ENCODE measurements at regions not wholly inside any gene's neighbourhood (a gene's known extent, or its start where the extent isn't known, plus 50 kb on each side); places are given as distances from the start of the nearest gene placed in this dataset.

DNA sequence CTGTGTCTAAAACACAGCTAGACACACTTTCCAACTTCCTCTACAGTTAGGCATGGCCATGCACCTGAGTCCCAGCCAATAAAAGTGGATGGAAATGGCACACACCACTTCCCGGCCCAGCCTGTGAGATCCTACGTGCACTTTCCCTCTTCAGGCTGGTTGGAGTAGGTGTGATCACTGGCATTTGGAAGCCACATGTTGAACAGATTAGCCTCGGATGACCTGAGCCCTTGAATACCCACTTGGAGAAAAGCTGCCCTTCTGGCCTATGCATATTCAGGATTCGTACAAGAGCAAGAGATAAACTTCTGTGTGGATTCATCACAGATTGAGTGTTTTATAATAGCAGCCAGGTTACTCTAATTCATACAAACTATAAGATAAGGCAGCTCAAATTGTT, 359.0 kb upstream of the SLC30A5 start:
- H3K9me3 ChIP-seq (replicated peaks; ENCODE audit: low read length): no peaks in the 10 kb centered on the region
- H3K4me1 ChIP-seq (ENCODE audit: control insufficient read depth, insufficient read depth, low read length): peaks cover 11% of the 10 kb centered on the region

DNA sequence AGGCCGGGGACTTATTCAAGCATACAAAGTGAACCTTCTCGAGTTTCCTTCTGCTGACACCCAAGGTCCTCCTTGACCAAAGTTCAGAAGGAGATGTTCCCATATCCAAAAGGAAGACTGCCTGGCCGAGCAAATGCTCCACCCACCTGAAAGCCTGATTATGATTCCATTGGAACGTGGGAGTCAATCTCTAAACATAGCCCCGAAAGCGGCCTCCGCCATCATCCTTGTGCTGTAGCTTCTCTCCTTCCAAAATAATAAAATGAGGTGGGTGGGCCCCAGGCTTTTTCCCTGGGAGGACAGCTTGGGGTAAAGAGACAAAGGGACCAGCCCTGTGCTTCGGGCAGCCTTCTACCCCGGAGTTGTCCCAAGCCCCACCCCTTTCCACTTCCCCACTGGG, 355.6 kb upstream of the SLC30A5 start:
- no peak overlapping the region for H3K9ac ChIP-seq (ENCODE audit: low read depth, low read length)
- no peak overlapping the region for H3K4me3 ChIP-seq (ENCODE audit: low read length)
- no peak overlapping the region for H3K4me2 ChIP-seq (ENCODE audit: low read length)
- no peaks in the 10 kb centered on the region for H3K9me3 ChIP-seq (replicated peaks; ENCODE audit: low read length)
- no peaks in the 10 kb centered on the region for H3K36me3 ChIP-seq (ENCODE audit: insufficient read depth, low read length)
- no peaks in the 10 kb centered on the region for H3K27me3 ChIP-seq (ENCODE audit: control insufficient read depth, insufficient read depth, low read length)
- no peaks in the 10 kb centered on the region for H3K4me1 ChIP-seq (ENCODE audit: control insufficient read depth, insufficient read depth, low read length)

More for the DNA sequence above, 359.0 kb upstream of the SLC30A5 start:
- Histone ChIP-seq H3K27me3 (ENCODE audit: control insufficient read depth, insufficient read depth, low read length) (no peaks in the 10 kb centered on the region), H3K4me2 (ENCODE audit: low read length) (no peak overlapping the region), H3K9ac (ENCODE audit: low read depth, low read length) (no peak overlapping the region), H3K4me3 (ENCODE audit: low read length) (no peak overlapping the region), H3K36me3 (ENCODE audit: insufficient read depth, low read length) (no peaks in the 10 kb centered on the region)

DNA sequence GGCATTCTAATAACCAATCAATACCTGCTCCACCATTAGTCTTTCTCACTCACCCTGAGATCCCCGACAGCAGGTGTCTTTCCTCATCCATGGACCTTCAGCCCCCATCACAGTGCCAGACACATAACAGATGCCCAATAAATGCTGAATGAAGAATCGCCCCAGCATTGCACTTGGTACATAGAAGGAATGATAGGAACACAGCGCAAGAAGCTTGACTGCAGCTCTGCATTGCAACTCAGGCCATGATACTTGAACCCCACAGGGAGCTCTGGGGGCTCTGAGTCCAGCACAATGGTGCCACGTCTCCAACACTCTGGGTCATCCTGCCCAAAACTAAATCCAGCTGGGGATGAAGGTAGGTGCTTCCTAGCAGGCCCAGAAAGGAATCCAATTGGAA, 355.0 kb upstream of the SLC30A5 start:
- Histone ChIP-seq H3K4me2 (ENCODE audit: low read length) (no peak overlapping the region), H3K9me3 (replicated peaks; ENCODE audit: low read length) (no peaks in the 10 kb centered on the region)

DNA sequence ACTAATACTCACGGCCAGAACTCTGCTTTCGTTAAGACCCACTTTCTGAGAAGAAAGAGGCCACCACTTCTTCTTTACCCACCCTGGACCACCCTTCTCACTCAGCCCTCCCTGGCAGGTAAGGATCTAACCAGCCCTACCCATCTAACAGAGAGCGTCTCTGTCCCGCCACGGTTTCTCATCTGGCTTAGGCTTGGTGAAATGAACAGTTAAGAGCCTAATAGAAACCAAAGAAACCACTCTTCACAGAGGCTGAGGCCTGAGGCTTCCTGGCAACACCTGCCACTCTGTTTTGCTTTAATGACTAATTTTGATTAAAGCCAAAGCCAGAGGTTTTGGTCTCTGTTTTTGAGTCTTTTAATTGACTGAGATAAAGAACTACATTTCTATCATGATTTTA, 354.1 kb upstream of the SLC30A5 start:
- Histone ChIP-seq H3K4me2 (ENCODE audit: low read length) (no peak overlapping the region), H3K9ac (ENCODE audit: low read depth, low read length) (no peak overlapping the region), H3K4me1 (ENCODE audit: control insufficient read depth, insufficient read depth, low read length) (no peaks in the 10 kb centered on the region), H3K36me3 (ENCODE audit: insufficient read depth, low read length) (no peaks in the 10 kb centered on the region), H3K27me3 (ENCODE audit: control insufficient read depth, insufficient read depth, low read length) (no peaks in the 10 kb centered on the region), H3K4me3 (ENCODE audit: low read length) (no peak overlapping the region), H3K9me3 (replicated peaks; ENCODE audit: low read length) (no peaks in the 10 kb centered on the region)

More for the DNA sequence above, 355.0 kb upstream of the SLC30A5 start:
- Histone ChIP-seq H3K4me3 (ENCODE audit: low read length) (no peak overlapping the region), H3K9ac (ENCODE audit: low read depth, low read length) (no peak overlapping the region), H3K4me1 (ENCODE audit: control insufficient read depth, insufficient read depth, low read length) (no peaks in the 10 kb centered on the region), H3K36me3 (ENCODE audit: insufficient read depth, low read length) (no peaks in the 10 kb centered on the region), H3K27me3 (ENCODE audit: control insufficient read depth, insufficient read depth, low read length) (no peaks in the 10 kb centered on the region)

DNA sequence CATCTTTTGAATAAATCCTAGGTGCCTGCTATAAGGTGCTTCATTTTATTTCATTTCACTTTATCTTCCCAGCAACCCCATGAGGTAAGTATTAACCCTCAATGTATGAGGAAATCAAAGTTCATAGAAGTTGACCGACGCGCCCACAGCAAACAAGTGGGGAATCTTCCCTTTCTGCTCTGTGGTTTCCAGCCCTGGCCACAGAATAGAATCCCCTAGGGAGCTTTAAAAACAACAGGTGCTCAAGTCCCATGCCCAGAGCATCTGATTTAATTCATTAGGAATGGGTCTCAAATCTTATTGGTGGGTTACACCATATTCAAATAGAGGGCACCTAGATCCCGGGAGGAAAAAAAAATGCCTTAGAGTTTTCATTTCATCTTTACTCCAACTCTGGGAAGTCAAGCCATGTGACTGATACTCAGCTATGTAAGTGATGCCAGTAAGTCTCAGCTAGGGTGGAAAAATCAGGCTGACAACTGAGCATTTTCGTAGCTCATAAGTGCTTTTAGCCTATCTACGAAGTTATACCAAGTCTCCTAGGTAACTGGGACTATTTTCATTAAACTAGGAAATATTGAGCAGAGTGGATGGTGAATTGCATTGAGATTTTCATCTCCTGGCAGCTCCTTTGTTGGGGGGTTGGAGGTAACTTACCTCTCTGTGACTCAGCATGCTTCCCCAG, 353.4 kb upstream of the SLC30A5 start:
- H3K9ac ChIP-seq (ENCODE audit: low read depth, low read length): no peak overlapping the region
- no peaks in the 10 kb centered on the region for H3K9me3 ChIP-seq (replicated peaks; ENCODE audit: low read length)
- H3K4me2 ChIP-seq (ENCODE audit: low read length): no peak overlapping the region

DNA sequence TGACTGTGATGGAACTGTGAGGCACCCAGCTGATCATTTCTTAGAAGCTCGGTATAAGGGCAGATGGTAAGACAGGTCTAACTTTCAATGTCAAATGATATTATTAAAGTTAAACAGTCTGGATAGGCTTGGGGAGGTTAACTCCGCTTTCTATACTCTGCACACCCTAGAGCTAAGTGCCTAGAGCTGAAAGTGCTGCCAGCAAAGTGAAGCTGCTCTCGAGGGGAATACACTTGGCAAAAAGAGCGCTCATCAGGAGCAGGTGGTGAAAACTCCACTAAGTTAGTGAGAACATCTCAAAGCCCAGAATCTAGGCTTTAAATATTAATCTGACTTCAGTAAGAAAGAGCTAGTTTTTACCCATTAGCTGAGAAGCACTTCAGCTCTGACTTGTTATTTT, 349.6 kb upstream of the SLC30A5 start:
- no peak overlapping the region for H3K9ac ChIP-seq (ENCODE audit: low read depth, low read length)
- no peak overlapping the region for H3K4me2 ChIP-seq (ENCODE audit: low read length)
- H3K36me3 ChIP-seq (ENCODE audit: insufficient read depth, low read length): no peaks in the 10 kb centered on the region
- no peaks in the 10 kb centered on the region for H3K27me3 ChIP-seq (ENCODE audit: control insufficient read depth, insufficient read depth, low read length)
- H3K4me3 ChIP-seq (ENCODE audit: low read length): no peak overlapping the region
- no peaks in the 10 kb centered on the region for H3K4me1 ChIP-seq (ENCODE audit: control insufficient read depth, insufficient read depth, low read length)
- H3K9me3 ChIP-seq (replicated peaks; ENCODE audit: low read length): no peaks in the 10 kb centered on the region

More for the DNA sequence above, 353.4 kb upstream of the SLC30A5 start:
- no peaks in the 10 kb centered on the region for H3K36me3 ChIP-seq (ENCODE audit: insufficient read depth, low read length)
- H3K27me3 ChIP-seq (ENCODE audit: control insufficient read depth, insufficient read depth, low read length): no peaks in the 10 kb centered on the region
- no peak overlapping the region for H3K4me3 ChIP-seq (ENCODE audit: low read length)
- no peaks in the 10 kb centered on the region for H3K4me1 ChIP-seq (ENCODE audit: control insufficient read depth, insufficient read depth, low read length)

DNA sequence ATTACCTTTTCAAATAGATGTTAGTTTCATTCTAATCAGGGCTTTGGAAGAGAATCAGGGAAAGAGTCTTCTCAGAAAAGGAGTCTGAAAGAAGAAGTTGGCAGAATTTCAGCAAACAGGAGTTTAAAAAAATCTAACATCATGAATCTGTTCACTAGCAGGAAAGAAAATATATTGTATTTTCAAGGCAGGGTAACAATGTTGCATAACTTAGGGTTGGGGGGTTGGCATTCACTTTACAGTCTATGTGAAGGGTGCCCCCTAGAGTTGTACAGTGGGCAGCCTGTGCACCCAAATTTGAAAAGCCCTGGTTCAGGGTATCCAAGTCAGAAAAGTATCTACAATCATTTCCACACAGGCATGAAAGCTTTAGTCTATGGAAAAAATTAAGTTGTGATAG, 348.4 kb upstream of the SLC30A5 start:
- Histone ChIP-seq H3K4me1 (ENCODE audit: control insufficient read depth, insufficient read depth, low read length) (no peaks in the 10 kb centered on the region), H3K36me3 (ENCODE audit: insufficient read depth, low read length) (no peaks in the 10 kb centered on the region), H3K4me2 (ENCODE audit: low read length) (no peak overlapping the region), H3K9me3 (replicated peaks; ENCODE audit: low read length) (no peaks in the 10 kb centered on the region), H3K27me3 (ENCODE audit: control insufficient read depth, insufficient read depth, low read length) (no peaks in the 10 kb centered on the region), H3K9ac (ENCODE audit: low read depth, low read length) (no peak overlapping the region), H3K4me3 (ENCODE audit: low read length) (no peak overlapping the region)

DNA sequence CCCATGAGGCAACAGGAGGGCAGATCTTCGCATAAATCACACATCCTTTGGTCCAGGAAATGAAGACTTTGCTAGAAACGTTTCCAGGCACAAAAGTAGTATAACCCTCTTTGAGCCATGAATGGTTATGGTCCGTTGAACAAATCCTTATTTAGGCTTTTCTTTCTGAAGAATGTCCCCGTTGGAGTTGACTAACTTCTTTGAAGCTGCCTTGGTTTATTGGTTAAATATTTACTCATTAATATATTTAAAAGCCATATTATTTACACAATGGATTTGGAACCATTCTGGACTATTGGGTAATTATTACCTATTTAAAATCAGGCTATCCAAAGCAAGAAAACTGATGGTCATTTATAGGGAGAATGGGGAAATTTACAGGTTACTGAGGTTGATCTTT, 347.6 kb upstream of the SLC30A5 start:
- Histone ChIP-seq H3K9me3 (replicated peaks; ENCODE audit: low read length) (no peaks in the 10 kb centered on the region), H3K4me1 (ENCODE audit: control insufficient read depth, insufficient read depth, low read length) (no peaks in the 10 kb centered on the region), H3K9ac (ENCODE audit: low read depth, low read length) (no peak overlapping the region), H3K27me3 (ENCODE audit: control insufficient read depth, insufficient read depth, low read length) (no peaks in the 10 kb centered on the region), H3K4me2 (ENCODE audit: low read length) (no peak overlapping the region), H3K36me3 (ENCODE audit: insufficient read depth, low read length) (no peaks in the 10 kb centered on the region), H3K4me3 (ENCODE audit: low read length) (no peak overlapping the region)

DNA sequence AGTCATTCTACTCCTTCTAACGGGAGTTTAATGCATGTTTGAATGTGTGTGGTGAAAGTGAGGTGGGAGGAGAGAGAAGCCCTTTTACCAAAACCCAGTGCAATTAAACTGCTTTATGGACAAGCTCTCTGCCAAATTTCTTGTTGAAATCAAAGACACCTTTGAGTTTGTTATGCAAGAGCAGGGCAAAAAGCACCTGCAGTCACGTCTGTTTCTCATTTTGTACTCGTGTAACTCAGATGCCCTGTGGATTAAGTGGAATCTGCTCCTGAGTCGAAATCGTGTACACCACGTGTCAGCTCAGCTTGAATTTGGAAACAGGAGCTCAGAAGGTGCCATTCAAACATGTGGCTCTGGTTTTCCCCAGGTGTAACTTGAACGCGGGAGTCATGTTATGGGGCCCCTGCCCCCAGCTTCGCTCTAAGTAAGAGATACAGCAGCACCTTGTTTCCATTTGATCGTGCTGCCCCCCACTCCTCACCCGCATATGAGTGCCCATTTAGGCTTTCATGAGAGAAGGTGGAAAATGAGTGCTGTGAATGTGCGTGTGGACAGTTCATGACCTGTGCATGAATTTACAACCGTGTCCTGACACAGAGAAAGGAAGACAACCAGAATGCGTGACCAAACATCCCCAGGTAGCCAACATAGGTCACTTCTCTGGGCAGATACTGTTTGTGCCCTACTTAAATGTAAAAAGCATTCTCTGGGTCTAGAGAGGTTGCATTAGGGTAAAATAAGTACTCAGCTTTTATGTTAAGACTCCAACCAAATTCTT, 347.0 kb upstream of the SLC30A5 start:
- H3K27me3 ChIP-seq (ENCODE audit: control insufficient read depth, insufficient read depth, low read length): no peaks in the 10 kb centered on the region
- H3K9me3 ChIP-seq (replicated peaks; ENCODE audit: low read length): no peaks in the 10 kb centered on the region
- H3K4me1 ChIP-seq (ENCODE audit: control insufficient read depth, insufficient read depth, low read length): no peaks in the 10 kb centered on the region
- no peak overlapping the region for H3K9ac ChIP-seq (ENCODE audit: low read depth, low read length)
- no peaks in the 10 kb centered on the region for H3K36me3 ChIP-seq (ENCODE audit: insufficient read depth, low read length)
- H3K4me2 ChIP-seq (ENCODE audit: low read length): no peak overlapping the region
- H3K4me3 ChIP-seq (ENCODE audit: low read length): no peak overlapping the region

DNA sequence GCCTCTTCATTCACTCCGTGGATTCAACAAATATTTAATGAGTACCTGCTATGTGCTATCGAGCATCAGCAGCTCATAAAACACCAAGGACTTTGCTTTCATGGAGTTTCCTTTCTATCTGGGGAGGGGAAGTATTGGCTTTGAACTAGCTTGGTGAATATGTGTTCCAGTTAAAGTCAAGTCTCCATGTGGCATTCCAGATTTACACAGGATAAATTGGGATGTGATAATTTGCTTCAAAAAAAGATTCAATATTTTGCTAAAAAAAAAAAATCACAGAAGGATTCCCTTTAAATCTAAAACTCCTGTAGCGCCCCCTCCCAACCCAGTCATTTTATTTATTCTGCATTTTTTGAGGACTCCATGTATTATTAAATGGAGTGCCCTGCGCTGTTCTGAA, 346.3 kb upstream of the SLC30A5 start:
- Histone ChIP-seq H3K9ac (ENCODE audit: low read depth, low read length) (no peak overlapping the region), H3K36me3 (ENCODE audit: insufficient read depth, low read length) (no peaks in the 10 kb centered on the region), H3K4me2 (ENCODE audit: low read length) (no peak overlapping the region), H3K4me3 (ENCODE audit: low read length) (no peak overlapping the region), H3K4me1 (ENCODE audit: control insufficient read depth, insufficient read depth, low read length) (no peaks in the 10 kb centered on the region), H3K9me3 (replicated peaks; ENCODE audit: low read length) (no peaks in the 10 kb centered on the region), H3K27me3 (ENCODE audit: control insufficient read depth, insufficient read depth, low read length) (no peaks in the 10 kb centered on the region)

DNA sequence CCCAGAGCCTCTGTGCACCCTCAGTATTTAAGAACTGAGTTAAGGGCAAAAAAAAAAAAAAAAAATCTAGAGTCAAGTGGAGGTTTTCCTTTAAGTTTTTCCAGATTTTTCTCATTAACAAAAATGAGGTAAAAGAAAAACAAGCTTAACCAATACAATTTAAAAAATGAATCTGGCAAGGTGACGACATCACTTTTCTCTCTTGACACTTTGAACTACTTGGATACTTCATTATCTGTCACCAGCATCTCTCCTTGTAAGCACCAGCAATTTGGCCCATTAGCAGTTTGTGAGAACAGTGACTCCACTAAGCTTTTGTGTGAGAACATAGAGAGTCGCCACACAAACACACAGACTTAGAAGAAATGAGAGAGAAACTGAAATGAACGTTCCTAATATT, 345.7 kb upstream of the SLC30A5 start:
- no peaks in the 10 kb centered on the region for H3K27me3 ChIP-seq (ENCODE audit: control insufficient read depth, insufficient read depth, low read length)
- no peaks in the 10 kb centered on the region for H3K9me3 ChIP-seq (replicated peaks; ENCODE audit: low read length)
- H3K9ac ChIP-seq (ENCODE audit: low read depth, low read length): no peak overlapping the region
- H3K4me3 ChIP-seq (ENCODE audit: low read length): no peak overlapping the region
- no peaks in the 10 kb centered on the region for H3K4me1 ChIP-seq (ENCODE audit: control insufficient read depth, insufficient read depth, low read length)
- no peak overlapping the region for H3K4me2 ChIP-seq (ENCODE audit: low read length)
- H3K36me3 ChIP-seq (ENCODE audit: insufficient read depth, low read length): no peaks in the 10 kb centered on the region

DNA sequence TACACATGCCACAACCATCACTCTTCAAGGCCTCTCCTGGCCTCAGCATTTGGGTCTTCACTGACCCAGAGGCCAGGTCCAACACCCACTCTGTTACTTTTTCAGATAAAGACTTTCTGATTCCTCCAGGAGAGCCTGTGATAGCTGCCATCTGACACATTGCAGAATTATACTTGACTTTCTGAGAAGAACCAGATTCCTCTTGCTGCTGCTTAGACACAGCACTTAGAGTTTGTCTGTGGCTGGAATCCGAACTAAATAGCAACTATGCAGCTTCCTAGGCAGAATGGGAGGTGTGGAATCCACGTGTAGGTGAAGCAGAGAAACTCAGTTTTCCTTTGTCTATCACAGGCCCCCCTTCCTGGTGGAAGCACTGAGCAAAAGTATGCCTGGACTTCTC, 344.7 kb upstream of the SLC30A5 start:
- H3K9me3 ChIP-seq (replicated peaks; ENCODE audit: low read length): no peaks in the 10 kb centered on the region
- H3K36me3 ChIP-seq (ENCODE audit: insufficient read depth, low read length): no peaks in the 10 kb centered on the region
- H3K27me3 ChIP-seq (ENCODE audit: control insufficient read depth, insufficient read depth, low read length): peaks cover under 1% of the 10 kb centered on the region
- no peak overlapping the region for H3K9ac ChIP-seq (ENCODE audit: low read depth, low read length)
- H3K4me1 ChIP-seq (ENCODE audit: control insufficient read depth, insufficient read depth, low read length): no peaks in the 10 kb centered on the region
- no peak overlapping the region for H3K4me2 ChIP-seq (ENCODE audit: low read length)
- no peak overlapping the region for H3K4me3 ChIP-seq (ENCODE audit: low read length)

All from skeletal muscle satellite cell (primary cell).